GM18498 (cell line): ENCODE measurements at regions not wholly inside any gene's neighbourhood (a gene's known extent, or its start where the extent isn't known, plus 50 kb on each side); places are given as distances from the start of the nearest gene placed in this dataset.

ENCODE experiments used
- ATAC-seq: cut with Tn5 transposase; IDR thresholded peaks from one replicate; pipeline ENCODE4 v1.9.1; 2021; ENCODE audit warnings: mild to moderate bottlenecking, moderate library complexity; ENCODE audit not compliant: unreplicated experiment

- ATAC-seq = no peak
Measured at GRCh38 chr9:90420768-90421513, 221.7 kb downstream of the DIRAS2 start.

- ATAC-seq = no peak
Measured at GRCh38 chr9:90421786-90422185, 220.8 kb downstream of the DIRAS2 start.

DNA sequence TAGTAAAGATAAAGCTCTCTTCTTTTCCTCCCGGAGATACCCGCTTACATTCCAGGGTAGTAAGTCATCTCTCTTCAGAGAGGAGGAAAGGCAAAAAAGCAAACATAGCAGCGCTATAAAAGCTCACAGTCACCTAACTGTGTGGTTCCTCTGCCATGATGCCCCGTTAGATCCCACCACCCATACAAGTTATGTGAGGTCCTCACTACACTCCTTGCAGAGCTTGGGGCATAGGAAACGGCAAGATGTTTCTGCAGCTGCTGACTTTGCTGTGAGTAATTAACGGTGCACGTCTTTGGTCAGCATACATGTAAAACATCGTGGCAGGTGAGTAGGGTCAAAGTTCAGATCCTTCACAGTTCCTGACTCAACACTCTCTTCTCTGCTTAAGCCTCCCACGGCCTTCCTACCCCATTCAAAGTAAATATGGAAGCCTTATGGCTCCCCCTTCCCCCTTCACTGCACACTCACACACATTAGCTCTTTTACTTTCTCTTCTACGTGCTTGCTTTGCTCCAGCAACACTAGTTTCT, 218.9 kb downstream of the DIRAS2 start:
- ATAC-seq = no peak

GRCh38 chr9:90428517-90428916, 214.1 kb downstream of the DIRAS2 start:
- ATAC-seq = no peak

GRCh38 chr9:90432951-90433350, 209.7 kb downstream of the DIRAS2 start:
- ATAC-seq = no peak

DNA sequence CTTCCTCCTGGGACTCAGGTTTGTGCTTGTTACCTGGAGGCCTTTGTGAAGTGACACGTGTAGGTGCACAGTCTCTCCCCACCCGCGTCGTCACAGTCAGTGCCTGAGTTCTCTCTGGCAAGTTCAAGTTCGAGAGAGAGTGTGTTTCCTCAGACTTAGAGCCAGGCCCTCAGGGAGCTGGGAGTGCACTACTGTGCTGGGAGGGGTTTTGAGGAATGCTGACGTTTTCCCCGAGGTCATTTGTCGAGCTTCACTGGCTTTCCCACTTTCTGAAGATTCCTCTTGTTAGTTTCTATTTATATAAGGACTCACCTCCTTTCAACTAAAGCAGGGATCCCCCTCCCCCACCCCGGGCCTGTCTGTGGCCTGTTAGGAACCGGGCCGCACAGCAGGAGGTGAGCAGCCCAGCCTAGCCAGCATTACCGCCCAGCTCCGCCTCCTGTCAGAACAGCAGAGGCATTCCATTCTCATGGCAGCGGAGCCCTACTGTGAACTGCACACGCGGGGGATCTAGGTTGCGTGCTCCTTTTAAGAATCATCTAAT, 209.2 kb downstream of the DIRAS2 start:
- no peak for ATAC-seq

DNA sequence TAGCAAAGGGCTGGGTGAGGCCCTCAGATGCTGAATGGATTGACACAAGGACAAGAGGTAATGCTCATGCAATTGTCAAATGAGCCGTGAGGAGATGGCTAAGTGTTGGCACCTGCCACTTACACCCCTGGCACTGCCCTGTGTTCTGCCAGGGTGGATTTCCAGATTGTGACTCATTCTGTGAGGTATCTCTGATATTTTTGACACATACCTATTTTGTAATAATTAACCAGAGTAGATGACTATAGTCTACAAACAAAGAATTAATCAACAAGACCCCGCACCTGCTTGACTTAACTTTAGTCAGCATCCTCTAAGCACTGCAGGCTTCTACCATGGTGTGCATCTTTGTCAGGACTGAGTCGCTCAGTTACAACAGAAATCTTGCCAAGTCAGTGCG, 200.8 kb downstream of the DIRAS2 start:
- no peak for ATAC-seq

GRCh38 chr9:90442723-90443122, 199.9 kb downstream of the DIRAS2 start:
- no peak for ATAC-seq

GRCh38 chr9:90444609-90445204, 197.9 kb downstream of the DIRAS2 start:
- no peak for ATAC-seq

GRCh38 chr9:90445391-90445790, 197.2 kb downstream of the DIRAS2 start:
- ATAC-seq = no peak

DNA sequence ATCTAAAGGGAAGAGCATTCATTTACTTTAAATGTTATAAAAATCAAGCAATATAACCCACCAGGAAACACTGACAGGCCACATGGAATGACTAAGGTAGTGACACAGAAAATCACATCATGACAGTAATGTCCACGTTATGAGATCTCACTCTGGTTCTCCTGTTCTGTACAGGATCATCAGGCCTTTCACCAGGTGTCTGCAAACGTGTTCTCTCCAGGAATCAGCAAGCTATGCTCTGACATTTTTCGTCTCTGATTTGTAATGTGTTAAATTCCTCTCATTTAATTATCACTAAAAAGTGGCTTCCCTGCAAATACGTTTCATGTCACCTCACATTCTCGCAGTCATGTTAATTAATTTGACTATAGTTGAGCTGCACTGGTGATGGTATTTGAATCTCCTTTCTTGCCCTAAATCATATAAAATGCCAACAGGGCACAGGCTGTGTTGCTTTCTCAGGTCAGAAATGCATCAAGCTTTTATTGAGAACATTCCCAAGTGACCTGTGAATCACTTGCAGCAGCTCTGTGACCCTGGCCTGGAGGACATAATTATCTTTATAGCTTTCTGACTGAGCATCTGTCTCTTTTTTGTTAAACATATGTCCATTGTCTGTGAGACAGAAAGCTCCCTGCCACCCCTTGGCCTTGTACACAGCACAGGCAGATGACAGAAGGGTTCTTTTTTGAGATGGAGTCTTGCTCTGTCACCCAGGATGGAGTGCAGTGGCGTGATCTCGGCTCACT, 196.2 kb downstream of the DIRAS2 start:
- ATAC-seq = no peak

DNA sequence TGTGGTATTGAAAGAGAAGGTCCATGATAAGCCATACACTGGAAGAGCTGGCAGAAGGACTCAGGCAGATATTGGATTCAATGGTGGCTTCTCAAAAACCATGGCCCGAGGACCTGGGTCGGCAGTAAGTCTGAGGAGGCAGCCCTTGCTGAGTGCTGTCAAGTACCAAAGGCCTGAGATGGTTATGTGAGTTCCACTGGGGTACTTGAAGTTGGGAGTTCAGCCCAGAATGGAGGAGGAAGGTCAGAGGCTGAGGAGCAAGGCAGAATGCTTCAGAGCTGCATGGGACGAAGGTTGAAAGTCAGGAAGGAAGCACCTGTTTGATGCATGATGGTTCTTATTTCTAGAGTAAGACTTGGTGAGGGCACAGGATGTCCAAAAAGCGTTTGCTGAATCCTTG, 194.9 kb downstream of the DIRAS2 start:
- ATAC-seq = no peak

GRCh38 chr9:90449213-90449925, 193.3 kb downstream of the DIRAS2 start:
- ATAC-seq = no peak

- ATAC-seq = no peak
Measured at GRCh38 chr9:90451804-90452203, 190.8 kb downstream of the DIRAS2 start.

GRCh38 chr9:90455316-90455715, 187.3 kb downstream of the DIRAS2 start:
- ATAC-seq = no peak

- no peak for ATAC-seq
Measured at GRCh38 chr9:90457386-90458190, 185.0 kb downstream of the DIRAS2 start.

- ATAC-seq = no peak
Measured at GRCh38 chr9:90458485-90458884, 184.1 kb downstream of the DIRAS2 start.

DNA sequence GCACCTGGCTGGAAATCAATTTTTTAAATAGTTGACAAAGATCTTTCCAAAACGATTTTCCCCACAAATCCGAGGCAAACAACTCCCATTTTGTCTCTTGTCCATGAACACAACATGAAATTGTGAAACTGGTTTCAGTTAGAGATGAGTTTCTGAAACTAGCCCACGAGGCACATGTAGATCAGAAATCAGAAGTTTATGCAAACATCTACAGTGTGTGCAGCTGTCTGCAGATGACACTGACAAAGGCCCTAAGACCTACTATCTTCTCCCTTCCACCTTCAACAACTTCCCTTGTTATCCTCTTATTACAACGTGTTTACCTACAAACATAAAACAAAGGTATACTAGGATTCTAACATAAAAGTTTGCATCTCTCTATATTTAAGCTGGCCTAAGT, 183.3 kb downstream of the DIRAS2 start:
- peak; percentile 92 for ATAC-seq

DNA sequence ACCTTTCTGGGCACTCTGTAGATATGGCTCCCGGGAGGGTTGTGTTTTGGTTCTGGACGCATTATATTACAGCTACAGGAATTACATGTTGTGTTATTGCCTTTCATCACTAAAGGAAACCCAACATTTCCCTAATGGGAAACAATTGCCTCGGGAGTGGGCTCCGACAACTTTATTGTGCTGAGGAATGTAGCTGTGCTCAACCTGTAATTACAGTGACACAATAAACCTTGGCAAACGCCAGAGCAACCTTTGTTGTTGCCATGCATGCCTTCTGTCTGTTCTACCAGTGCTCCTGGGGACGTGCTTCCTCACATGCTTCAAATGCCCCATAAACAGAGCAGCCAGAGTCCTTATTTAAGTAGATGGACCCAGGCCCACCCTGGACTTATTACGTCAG, 182.4 kb downstream of the DIRAS2 start:
- ATAC-seq = no peak

DNA sequence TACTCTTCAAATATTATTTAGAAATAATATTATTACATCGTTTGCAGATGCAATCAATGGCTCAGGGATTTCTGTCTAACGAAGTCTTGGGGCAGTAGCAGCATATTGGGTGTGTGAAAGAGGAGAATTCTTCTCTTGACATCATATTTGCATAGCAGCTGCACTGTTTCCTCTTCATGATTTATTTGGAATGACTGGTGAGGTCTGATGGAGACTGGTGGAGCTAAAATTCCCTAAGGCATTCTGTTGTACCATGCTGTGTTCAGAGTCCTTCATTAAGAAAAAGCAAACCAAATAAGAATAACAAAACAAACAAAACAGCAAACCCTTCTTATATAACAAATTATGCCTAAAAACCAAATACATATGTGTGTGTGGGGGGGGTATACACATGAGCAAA, 177.6 kb downstream of the DIRAS2 start:
- no peak for ATAC-seq
